Breast epithelium (tissue), 3 donors: ENCODE measurements at regions not wholly inside any gene's neighbourhood (a gene's known extent, or its start where the extent isn't known, plus 50 kb on each side); places are given as distances from the start of the nearest gene placed in this dataset.

Experiments used
- POLR2A ChIP-seq: fragments of 450-650 bp; IDR thresholded peaks from one replicate; pipeline ENCODE4 v1.6.1; 2016; ENCODE audit warnings: antibody characterized with exemption, mild to moderate bottlenecking, moderate library complexity
- POLR2AphosphoS5 ChIP-seq, 3 donors: sonication (generic); formaldehyde crosslinking; IDR thresholded peaks; one replicate each; pipeline ENCODE4 v1.6.1; 2017; ENCODE audit warnings: antibody characterized with exemption in 3 of 3
- TF ChIP-seq, protein P1 (sequence below), 3 donors: fragments of 450-650 bp; IDR thresholded peaks; one replicate each; pipeline ENCODE4 v1.5.1; 2016 to 2017; ENCODE audit warnings: antibody characterized with exemption in 3 of 3, mild to moderate bottlenecking in 3 of 3, moderate library complexity in 3 of 3

DNA sequence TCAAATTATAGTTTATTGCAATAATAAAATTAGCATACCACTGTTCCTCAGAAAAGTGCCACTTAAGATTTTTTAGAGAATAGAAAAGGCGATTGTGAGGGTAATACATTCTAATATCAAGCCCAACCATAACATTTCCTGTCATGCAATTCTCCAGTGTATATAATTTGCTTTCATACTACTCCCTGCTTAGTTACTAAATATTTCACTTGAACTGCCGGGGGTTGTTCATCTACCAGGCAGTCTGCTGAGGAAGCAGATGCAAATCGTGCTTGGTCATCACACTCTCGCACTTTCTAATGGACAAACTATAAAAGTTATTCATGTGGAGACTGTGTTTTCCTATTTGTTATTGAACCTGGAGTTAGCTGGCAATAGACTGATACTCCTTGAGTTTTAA, 645.6 kb upstream of the CBLB start:
- TF ChIP-seq, protein P1, sequence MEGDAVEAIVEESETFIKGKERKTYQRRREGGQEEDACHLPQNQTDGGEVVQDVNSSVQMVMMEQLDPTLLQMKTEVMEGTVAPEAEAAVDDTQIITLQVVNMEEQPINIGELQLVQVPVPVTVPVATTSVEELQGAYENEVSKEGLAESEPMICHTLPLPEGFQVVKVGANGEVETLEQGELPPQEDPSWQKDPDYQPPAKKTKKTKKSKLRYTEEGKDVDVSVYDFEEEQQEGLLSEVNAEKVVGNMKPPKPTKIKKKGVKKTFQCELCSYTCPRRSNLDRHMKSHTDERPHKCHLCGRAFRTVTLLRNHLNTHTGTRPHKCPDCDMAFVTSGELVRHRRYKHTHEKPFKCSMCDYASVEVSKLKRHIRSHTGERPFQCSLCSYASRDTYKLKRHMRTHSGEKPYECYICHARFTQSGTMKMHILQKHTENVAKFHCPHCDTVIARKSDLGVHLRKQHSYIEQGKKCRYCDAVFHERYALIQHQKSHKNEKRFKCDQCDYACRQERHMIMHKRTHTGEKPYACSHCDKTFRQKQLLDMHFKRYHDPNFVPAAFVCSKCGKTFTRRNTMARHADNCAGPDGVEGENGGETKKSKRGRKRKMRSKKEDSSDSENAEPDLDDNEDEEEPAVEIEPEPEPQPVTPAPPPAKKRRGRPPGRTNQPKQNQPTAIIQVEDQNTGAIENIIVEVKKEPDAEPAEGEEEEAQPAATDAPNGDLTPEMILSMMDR (IDR thresholded peaks at IDR 0.05) = no peak
- TF ChIP-seq POLR2AphosphoS5 (IDR thresholded peaks at IDR 0.05) = no peak
- no peak for TF ChIP-seq POLR2A
